Liver (tissue), 3 donors: ENCODE measurements at regions not wholly inside any gene's neighbourhood (a gene's known extent, or its start where the extent isn't known, plus 50 kb on each side); places are given as distances from the start of the nearest gene placed in this dataset.

Experiments
- ATF3 ChIP-seq: IDR thresholded peaks from 2 replicates; pipeline ENCODE4 v1.6.1; 2016; ENCODE audit warnings: antibody characterized with exemption
- CTCF ChIP-seq: fragments of 150-350 bp; IDR thresholded peaks from 2 replicates; pipeline ENCODE4 v1.5.1; 2017; ENCODE audit warnings: improper control_type of control experiment, low read depth, low read length; ENCODE audit not compliant: missing input control
- GABPA ChIP-seq, 2 donors: IDR thresholded peaks in 1 of 2; conservative IDR thresholded peaks in 1 of 2; 2 replicates each; pipeline ENCODE4 v1.6.1; 2016; ENCODE audit warnings: antibody characterized with exemption in 2 of 2, mild to moderate bottlenecking in 1 of 2, moderate library complexity in 1 of 2
- MAX ChIP-seq: IDR thresholded peaks from 2 replicates; pipeline ENCODE4 v1.6.1; 2016; ENCODE audit warnings: antibody characterized with exemption
- RAD21 ChIP-seq, 2 donors: IDR thresholded peaks; 2 replicates each; pipeline ENCODE4 v1.6.1; 2016; ENCODE audit warnings: antibody characterized with exemption in 2 of 2, mild to moderate bottlenecking in 2 of 2
- SP1 ChIP-seq: IDR thresholded peaks from 2 replicates; pipeline ENCODE4 v1.6.1; 2018; ENCODE audit warnings: antibody characterized with exemption, mild to moderate bottlenecking
- TAF1 ChIP-seq: conservative IDR thresholded peaks from 2 replicates; pipeline ENCODE4 v1.6.1; 2016; ENCODE audit warnings: antibody characterized with exemption, mild to moderate bottlenecking
- donor health status: healthy.
- donor health status: healthy.

DNA sequence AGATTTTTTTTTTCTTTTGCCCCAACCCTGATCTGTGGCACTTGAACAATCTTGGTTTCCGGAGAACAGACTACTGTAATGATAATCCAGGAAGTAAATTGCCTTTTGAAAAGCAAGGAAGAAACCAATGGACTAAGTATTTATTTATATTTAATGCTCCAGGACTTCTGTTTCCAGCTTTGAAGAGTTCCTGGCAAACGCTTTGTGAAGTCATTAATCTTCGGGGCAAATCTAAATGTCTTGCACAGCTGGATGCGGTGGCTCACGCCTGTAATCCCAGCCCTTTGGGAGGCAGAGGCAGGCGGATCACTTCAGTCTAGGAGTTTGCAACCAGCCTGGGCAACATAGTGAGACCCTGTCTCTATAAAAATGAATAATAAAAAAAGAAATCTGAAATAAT is 135.1 kb upstream of the GATA6 start:
- TF ChIP-seq TAF1 (no peak), CTCF (no peak), RAD21 (IDR thresholded peaks at IDR 0.05) (no peak), ATF3 (no peak), MAX (no peak), SP1 (no peak), GABPA (IDR thresholded peaks at IDR 0.05 in 1 of 2, conservative IDR thresholded peaks at IDR 0.05 in 1 of 2) (no peak)
